IPS DF 4.7 (cell line): ENCODE measurements at regions not wholly inside any gene's neighbourhood (a gene's known extent, or its start where the extent isn't known, plus 50 kb on each side); places are given as distances from the start of the nearest gene placed in this dataset.

Experiments
- DNase-seq: peaks from one replicate; pipeline ENCODE4 v3.0.0-alpha.2; 2013; ENCODE audit warnings: low spot score; ENCODE audit errors: extremely low read depth

DNA sequence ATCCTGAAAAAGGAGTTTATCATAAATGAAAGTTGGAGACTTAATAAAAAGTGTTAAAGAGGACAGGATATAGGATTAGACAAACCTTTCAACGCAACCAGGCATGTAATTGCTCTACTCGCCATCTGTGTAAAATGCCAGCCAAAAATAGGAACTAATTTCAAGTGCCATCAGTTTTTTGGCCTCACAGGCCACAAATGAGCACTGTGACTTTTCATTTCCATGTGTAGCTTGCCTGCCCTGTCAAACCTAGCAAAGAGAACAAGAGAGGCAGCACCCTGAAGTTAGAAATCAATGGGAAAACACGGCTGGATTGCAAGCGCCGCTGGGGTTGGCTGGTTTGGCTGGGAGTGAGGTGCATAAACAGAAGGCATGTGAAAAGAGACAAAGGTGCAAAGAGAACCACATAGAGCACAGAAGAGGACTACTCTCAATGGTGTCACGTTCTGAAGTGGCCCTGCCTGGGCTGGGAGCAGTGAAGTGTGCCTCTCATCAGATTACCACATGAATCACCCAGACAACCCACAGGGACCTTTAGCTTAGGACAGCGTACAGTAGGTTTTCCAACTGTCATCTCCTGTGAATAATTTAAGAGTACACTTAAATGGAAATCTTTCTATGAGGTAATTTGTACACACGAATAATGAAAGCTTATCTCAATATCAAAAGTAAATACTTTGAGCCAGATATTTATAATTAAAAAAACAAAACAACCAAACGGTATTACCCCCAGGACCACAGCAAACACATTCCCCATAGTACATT is 78.0 kb upstream of the NHSL1 start:
- no peak for DNase-seq

DNA sequence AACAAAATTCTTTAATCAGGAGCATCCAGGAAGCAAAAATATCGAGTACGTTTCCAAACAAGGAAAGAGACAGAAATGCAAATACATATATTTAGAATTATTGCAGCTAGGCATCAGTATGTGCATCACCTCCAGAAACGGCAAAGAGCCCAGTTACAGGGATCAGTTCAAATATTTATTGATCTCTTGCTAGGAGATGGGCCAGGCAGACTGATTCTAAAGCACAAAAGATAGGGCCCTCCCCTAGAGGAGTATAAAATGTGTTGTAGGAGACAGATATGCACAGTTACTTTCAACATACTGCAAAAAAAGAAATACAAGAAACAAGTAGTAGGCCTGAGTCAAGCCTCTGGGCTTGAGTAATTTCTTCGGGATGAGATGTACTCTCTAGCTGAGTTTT is 80.7 kb upstream of the NHSL1 start:
- DNase-seq: no peak

DNA sequence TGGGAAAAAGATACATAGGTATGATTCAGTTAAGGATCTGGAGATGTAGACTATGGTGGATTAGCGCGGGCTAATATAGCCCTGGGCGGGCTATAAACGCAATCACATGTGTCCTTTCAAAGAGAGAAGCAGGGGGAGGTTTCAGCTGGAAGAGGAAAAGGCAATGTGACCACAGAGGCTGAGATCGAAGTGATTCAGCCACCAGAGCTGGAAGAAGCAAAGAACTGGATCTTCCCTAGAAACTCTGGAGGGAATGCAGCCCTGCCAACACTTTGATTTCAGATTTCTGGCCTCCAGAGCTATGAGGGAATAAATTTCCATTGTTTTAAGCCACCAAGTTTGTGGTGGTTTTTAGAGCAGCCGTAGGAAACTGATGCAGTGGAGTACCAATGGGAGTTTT is 81.5 kb upstream of the NHSL1 start:
- no peak for DNase-seq

DNA sequence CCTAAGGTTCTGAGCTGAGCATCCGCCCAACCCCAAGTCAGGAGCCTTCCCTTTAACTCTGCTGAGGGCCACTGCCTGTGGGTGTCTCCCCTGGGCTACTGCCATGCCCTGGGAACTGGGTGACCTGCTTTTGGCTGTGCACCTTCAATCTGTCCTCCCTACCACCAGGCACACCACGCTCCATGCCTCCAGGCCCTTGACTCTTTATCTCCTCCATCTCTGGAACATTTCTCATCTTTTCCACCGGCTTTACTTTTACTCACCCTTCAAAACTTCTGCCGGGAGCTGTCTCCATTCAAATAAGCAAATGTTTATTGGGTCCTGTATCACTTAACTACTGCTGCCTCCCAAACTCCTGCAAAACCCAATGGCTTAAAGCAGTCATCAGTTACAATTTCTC is 83.3 kb upstream of the NHSL1 start:
- DNase-seq: no peak

DNA sequence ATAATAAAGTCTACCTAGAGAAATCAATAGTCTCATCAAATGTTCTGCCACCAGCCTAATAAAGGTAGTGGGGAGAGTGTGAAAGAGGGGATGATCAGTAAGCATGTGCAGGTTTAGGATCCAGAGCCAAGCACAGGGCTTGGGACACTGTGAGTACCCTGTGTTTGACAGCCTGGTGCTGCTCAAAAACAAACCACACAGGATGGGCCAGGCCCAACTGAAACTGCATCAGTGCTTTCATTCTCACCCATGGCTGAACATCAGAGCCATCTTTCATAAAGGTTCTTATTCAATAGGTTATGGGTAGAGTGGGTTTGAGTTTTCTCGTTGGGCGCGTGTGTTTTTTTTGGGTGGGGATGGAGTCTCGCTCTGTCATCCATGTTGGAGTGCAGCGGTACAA is 87.3 kb upstream of the NHSL1 start:
- DNase-seq: no peak

DNA sequence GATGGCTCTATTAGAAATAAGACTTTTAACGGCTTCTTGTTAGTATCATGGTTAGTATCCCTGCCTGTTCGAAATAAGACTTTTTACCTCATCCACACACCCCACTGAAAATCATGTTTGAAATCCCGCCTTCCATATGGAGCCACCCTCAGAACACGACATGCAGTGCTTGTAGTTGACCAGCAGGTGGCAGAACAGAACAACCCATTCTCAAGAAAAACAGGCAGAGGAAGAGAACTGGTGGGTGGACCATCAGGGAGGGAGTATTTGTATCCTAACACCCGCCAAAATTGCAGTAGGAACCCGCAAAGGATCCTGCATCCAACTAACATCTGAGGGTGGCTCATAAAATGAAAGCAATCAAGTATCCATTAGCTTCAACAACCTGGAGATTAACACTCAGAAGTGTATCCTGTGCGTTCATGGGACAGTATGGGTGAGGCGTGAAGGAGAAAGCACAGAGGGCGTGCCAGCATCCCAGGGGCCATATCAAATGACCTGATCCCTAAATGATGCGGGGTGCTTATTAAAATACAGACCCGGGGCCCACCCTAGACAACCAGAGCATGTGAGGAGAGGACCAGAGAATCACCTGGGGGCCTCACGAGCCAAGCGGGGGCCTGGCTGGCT is 89.6 kb upstream of the NHSL1 start:
- DNase-seq: peak; percentile 79

DNA sequence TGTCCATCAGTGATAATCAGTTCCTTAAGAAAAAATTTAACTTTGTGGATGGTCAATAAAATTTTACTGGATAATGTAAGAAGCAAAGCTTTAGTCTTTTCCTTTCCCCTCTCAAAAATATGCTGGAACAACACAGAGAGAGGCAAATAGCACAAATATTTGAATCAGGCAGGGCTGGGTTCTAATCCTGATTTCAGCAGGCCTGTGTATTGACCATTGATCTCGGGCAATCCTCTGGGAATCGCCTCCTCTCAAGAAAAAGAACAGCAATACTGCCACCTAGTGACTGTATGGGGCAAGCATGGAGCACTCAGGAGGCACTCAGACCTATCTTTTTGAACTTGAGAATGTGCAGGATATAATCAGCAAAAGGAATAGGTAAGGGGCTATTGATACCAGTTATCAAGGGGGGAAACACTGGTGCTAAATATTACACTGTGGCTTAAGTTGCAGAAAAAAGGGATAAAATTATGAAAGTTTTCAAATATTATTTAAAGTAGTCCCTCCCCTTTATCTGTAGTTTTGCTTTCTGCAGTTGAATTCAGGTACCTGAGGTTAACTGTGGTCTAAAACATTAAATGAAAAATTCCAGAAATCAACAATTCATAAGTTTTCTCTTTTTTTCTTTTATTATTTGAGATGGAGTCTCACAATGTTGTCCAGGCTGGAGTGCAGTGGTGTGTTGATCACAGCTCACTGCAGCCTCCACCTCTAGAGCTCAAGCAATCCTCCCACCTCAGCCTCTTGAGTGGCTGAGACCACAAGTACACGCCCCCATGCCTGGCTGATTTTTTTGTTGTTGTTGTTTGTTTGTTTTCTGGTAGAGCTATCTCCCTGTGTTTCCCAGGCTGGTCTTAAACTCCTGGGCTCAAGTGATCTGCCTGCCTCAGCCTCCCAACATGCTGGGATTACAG is 91.8 kb upstream of the NHSL1 start:
- no peak for DNase-seq

DNA sequence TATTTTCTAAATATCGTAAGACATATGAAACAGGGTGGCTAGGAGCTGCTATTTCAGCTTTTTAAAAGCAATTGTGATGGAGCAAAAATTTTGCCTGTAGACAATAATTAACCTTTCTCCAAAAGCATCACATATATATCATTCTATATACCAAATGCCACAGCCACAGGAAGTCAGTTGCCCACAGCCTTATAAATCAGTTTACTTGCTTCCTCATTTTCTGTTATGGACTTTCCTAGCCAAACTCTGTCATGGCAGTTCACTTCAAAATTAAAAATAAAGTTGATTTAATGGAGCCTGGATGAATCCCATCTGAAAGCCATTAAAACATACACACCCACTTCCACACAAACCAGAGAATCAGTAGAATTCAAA is 93.4 kb upstream of the NHSL1 start:
- no peak for DNase-seq

DNA sequence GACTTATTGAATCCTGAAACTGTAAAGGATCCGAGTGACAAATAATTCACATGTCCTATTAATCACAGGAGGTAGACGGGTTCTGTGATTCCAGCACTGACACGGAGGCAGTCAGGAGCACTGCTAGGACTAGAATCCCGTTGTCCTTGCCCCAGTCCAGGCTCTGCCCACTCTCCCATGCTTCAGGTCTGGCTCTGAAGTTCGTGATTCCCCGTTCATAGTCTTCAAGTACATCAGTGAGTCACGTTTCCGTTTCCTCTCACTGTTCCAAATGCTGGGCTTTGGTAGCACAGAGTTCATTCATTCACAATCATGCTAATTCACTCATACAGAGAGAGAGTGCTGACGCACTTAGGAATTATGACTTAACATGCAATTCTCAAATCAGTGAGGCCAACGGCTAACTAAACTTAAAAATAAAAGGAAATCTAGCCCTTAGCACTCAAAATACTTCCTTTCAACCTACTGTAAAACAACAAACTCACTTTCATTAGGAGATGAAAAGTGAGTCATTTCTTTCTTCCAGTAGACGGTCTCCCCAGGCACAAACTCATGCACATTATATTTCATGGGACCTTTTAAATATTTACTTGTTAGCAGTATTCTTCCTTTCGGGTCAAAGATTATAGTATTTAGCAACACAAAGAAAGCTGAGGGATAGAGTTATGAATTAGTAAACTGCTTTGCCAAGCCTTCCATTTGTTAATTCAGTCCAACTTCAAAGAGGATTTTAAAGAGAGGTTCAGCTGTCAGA is 94.0 kb upstream of the NHSL1 start:
- DNase-seq: no peak

DNA sequence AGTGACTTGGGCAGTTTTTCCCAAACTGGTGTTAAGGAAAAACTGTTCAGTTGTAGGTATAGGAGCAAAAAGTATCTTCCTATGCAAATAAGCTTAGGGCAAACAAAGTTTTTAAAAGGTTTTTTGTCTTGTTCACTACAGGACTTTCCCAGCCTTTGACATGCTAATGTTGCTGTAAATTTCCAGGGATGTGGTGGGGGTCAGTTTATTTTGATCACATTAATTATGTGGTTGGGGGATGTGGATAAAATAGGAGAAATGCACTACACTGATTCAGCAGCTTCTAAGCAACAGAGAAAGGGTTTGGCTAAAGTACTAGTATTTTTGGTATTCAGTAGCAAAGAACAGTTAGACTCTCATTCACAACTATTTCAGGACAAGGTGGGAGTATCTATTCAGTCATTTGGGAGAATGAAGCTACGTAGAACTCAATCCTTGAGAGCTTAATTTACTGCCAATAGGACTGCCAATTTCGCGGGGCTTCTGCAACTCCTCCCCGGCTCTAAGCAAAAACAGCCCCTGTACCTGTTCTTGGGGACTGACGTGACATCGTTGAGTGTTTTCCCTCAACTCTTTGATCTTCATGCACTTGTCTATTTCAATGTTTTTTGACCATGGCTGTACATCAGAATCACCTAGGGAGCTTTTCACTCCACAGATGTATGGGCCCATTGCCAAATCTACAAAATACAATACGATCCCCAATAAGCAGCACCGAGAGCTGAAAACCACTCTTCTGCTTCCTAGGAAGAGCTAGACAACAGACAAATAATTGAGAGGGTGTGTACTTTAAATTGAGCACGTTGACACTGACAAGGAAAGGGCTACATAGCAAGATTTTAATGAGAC is 94.8 kb upstream of the NHSL1 start:
- DNase-seq: no peak

DNA sequence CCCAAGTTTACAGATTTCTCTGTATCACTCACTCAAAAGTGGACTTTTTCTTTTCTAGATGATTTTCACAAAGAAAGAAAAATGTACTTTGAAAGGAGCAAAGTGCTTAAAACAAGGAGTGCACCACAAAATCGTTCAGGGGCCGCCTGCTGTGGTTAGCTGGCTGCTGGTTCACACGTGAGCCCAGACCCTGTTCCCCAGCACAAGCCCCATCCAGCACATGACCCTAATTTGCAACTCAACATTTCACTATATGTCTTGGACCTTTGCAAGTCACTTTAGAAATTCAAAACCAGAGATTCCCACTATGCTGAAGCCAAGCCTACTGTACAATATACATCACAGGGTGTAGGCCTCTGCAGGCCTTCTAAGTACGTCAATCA is 95.5 kb upstream of the NHSL1 start:
- no peak for DNase-seq

DNA sequence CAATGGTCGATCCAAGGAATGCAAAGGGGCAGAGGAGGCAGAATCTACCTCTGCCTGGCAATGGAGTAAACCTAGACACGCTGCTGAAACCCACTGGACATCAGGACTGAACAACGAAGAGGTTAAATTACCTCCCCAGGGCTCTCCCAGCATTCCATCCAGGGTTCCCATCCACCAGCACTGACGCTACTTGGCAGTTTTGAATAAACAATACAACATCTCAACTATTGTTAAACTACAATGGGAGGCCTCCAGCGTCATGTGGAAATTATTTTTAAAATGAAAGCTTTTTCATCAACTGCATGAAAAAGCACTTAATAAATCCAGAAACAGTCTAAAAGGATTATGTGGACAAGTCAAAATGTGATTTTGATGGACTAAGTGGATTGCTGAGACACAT is 96.8 kb upstream of the NHSL1 start:
- DNase-seq: no peak

DNA sequence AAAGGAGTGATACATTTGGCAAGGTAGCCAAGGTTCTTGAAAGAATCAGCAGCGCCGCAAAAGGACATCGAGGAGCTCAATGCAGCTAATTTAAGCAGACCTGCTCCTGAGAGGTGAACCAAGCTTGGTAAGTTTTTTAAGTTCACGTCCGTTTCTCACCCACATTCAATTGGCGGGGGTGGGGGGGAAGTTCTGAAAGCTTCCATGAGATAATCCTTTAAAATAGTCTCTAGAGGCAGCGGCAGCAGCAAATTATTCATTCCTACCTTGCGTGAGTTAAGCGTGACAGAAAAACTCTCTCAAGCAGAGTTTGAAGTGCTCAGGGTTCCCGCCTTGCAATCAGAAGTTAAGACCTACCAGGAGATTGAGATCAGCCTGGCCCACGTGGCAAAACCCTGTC is 97.3 kb upstream of the NHSL1 start:
- no peak for DNase-seq

DNA sequence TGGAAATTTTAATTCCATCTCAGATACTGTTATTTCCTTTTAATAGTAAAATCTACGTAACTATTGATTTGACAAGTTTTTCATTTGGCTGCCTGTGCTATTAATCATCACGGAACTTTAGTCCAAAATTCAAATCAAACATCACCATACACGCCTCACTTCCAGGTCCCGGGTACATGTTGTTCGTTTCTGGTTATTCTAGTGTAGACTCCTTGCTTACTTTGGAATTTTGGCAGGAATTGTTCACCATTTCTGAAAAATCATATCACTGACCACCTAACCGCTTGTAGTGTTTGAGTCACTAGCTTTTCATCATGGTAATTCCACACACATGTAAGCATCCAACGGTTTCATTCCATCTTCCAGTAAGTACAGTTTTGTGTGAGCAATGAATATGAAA is 98.0 kb upstream of the NHSL1 start:
- DNase-seq: no peak

DNA sequence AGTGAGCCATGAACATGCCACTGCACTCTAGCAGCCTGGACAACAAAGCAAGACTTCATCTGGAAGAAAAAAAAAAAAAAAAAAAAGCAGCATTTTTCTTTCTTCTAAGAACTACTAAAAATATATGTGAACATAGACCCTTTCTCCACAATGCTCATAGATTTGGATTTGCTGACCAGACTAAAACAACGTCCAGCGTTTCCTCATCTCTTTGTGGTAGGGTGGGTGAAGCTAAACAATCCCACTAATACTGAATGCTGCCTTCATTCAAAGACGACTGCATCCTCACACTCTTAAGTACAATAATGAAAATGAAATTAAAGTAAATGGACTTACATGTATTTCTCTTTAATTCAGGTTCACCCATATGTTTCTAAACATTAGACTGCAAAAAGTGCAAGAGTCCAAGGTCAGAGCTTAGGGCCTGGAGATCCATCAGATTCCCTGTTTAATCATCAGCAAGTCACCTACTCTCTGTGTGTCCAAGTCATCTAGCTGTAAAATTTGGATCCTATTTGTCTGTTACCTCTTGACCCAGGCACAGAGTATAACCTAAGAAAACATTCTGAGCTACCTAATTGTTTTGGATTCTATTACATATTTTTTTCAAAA is 99.4 kb upstream of the NHSL1 start:
- no peak for DNase-seq

DNA sequence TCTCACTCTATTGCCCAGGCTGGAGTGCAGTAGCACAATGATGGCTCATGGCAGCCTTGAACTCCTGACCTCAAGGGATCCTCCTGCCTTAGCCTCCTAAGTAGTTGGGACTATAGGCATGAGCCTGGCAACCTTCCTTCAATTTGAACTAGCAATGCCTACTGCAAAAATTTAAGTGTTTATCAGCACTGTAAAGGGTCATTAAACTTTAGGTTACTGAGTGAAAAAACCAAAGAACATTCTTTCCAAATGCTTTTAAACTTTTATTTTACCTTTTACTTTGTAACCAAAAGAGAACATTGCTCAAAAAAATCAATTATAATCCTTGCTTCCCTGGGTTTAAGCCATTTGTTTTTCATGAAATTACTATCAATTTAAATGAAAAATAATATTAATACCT is 101.0 kb upstream of the NHSL1 start:
- DNase-seq: no peak

DNA sequence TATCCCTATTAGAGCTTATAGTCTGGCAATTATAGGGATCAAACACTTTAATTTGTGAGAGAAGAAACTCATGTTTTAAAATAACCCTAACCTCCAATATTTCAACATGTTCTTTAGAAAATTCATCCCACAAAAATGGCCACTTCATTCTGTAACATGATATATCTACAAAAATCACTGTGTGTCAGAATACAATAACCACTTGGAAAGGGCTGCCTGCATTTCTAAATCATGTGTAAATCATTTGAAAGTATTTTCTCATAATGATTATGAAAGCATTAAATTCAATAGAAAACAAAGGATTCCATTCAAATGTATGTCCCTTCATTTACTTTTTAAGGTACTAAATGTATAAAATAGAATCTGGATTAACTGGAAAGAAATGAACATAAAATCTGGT is 101.4 kb upstream of the NHSL1 start:
- no peak for DNase-seq

DNA sequence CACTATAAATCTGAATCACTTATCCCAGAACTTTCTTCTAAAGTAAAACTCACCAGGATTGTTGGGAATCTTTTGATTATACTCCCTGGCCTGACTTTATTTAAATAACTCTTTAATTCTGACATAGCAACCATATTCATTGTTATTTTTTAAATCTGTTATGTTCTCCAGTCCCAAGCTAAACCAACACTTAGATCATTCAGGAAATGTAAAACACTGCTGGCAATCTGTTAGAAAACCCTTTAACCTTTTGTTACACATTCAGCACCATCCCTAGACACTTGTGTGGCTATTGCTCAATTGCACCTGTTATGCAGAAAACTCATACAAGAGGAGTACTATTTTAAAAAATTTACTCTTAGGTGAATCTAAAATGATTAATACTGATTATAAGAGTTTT is 101.8 kb upstream of the NHSL1 start:
- no peak for DNase-seq

DNA sequence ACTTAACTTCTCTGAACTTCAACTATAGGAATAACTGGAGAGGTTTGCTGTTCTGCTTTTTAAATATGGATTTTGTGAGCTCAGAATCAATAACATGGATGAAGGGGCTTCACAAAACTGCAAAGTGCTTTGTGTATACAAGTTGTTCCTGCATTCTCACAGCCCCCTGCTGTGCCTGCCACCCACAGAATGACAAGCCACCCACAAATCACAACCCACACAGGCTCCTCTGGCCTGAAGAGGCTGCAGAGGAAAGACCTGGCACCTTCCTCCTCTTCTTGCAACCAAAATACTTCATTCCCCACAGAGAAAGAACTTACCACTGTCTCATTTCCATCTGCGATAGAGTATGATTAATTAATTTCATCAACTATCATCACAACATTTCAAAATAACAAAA is 106.7 kb upstream of the NHSL1 start:
- no peak for DNase-seq
